Left ventricle myocardium inferior (tissue), 1 donor: ENCODE measurements at regions not wholly inside any gene's neighbourhood (a gene's known extent, or its start where the extent isn't known, plus 50 kb on each side); places are given as distances from the start of the nearest gene placed in this dataset.
A peak's percentile ranks its signal among the peaks of the same experiment; 100 is the strongest.

Experiments used
- DNase-seq: peaks from one replicate; pipeline ENCODE4 v3.0.0-alpha.2; 2020
- H3K27ac ChIP-seq: fragments of 200-600 bp; replicated peaks from 2 replicates; pipeline ENCODE4 v1.8.0; 2021
- H3K27me3 ChIP-seq: fragments of 200-600 bp; 2 replicates; pipeline ENCODE4 v1.8.0; 2021; ENCODE audit warnings: low read depth
- H3K36me3 ChIP-seq: fragments of 200-600 bp; 2 replicates; pipeline ENCODE4 v1.8.0; 2021
- H3K4me1 ChIP-seq: fragments of 200-600 bp; 2 replicates; pipeline ENCODE4 v1.8.0; 2021
- H3K4me3 ChIP-seq: fragments of 200-600 bp; 2 replicates; pipeline ENCODE4 v1.8.0; 2021; ENCODE audit warnings: mild to moderate bottlenecking, moderate library complexity
- H3K9me3 ChIP-seq: fragments of 200-600 bp; replicated peaks from 2 replicates; pipeline ENCODE4 v1.8.0; 2021
- CTCF ChIP-seq: fragments of 200-600 bp; IDR thresholded peaks from 2 replicates; pipeline ENCODE4 v1.8.0; 2021; ENCODE audit warnings: antibody characterized with exemption, mild to moderate bottlenecking, borderline replicate concordance
- intact Hi-C: fragments of 100-400 bp; cut with micrococcal nuclease; formaldehyde crosslinking; loops from one replicate; pipeline ENCODE4 v1.11.0; 2022
- donor health status: DM: no; HTN: yes; CAD: no; lungs with severe emphysema.

- Histone ChIP-seq H3K36me3 (no peaks in the 10 kb centered on the region), H3K27ac (peak overlapping the region; percentile 41), H3K9me3 (no peaks in the 10 kb centered on the region), H3K4me3 (no peak overlapping the region), H3K27me3 (no peaks in the 10 kb centered on the region), H3K4me1 (peaks cover 36% of the 10 kb centered on the region)
- intact Hi-C loops = no loop called here
- TF ChIP-seq CTCF = no peak
- no peak for DNase-seq
Observed at GRCh38 chr12:77349689-77350370, 284.5 kb upstream of the E2F7 start.

- no peak for DNase-seq
- Histone ChIP-seq H3K9me3 (no peaks in the 10 kb centered on the region), H3K27me3 (no peaks in the 10 kb centered on the region), H3K4me3 (no peak overlapping the region), H3K36me3 (no peaks in the 10 kb centered on the region), H3K27ac (peak overlapping the region; percentile 71), H3K4me1 (peaks cover 62% of the 10 kb centered on the region)
- no peak for TF ChIP-seq CTCF
- intact Hi-C loops = no loop called here
Observed at GRCh38 chr12:77347017-77347416, 281.6 kb upstream of the E2F7 start.

GRCh38 chr12:77345336-77345735 lies 280.0 kb upstream of the E2F7 start:
- Histone ChIP-seq H3K4me1 (peaks cover 62% of the 10 kb centered on the region), H3K27me3 (no peaks in the 10 kb centered on the region), H3K27ac (peak overlapping the region; percentile 71), H3K36me3 (no peaks in the 10 kb centered on the region), H3K4me3 (no peak overlapping the region), H3K9me3 (no peaks in the 10 kb centered on the region)
- intact Hi-C loops = no loop called here
- TF ChIP-seq CTCF = no peak
- no peak for DNase-seq

GRCh38 chr12:77344651-77345050 lies 279.3 kb upstream of the E2F7 start:
- Histone ChIP-seq H3K27me3 (no peaks in the 10 kb centered on the region), H3K9me3 (no peaks in the 10 kb centered on the region), H3K36me3 (no peaks in the 10 kb centered on the region), H3K4me3 (no peak overlapping the region), H3K27ac (peak overlapping the region; percentile 71), H3K4me1 (peaks cover 60% of the 10 kb centered on the region)
- intact Hi-C loops = no loop called here
- DNase-seq = no peak
- no peak for TF ChIP-seq CTCF

GRCh38 chr12:77343291-77343690 lies 277.9 kb upstream of the E2F7 start:
- Histone ChIP-seq H3K27ac (no peak overlapping the region), H3K4me1 (peaks cover 55% of the 10 kb centered on the region), H3K27me3 (no peaks in the 10 kb centered on the region), H3K36me3 (no peaks in the 10 kb centered on the region), H3K4me3 (no peak overlapping the region), H3K9me3 (no peaks in the 10 kb centered on the region)
- TF ChIP-seq CTCF = no peak
- intact Hi-C loops = no loop called here
- DNase-seq = no peak
